NCI-H1694 (cell line): ENCODE measurements at regions not wholly inside any gene's neighbourhood (a gene's known extent, or its start where the extent isn't known, plus 50 kb on each side); places are given as distances from the start of the nearest gene placed in this dataset.

Experiments
- DNase-seq: peaks from one replicate; lab custom pipeline; 2025; lab: John Stamatoyannopoulos, UW

- no peak for DNase-seq
Measured at GRCh38 chr12:115259968-115260747, 576.2 kb upstream of the TBX3 start.

GRCh38 chr12:115257791-115258190 lies 573.8 kb upstream of the TBX3 start:
- DNase-seq: no peak

GRCh38 chr12:115255962-115256361 lies 572.0 kb upstream of the TBX3 start:
- DNase-seq: no peak

- DNase-seq: no peak
Measured at GRCh38 chr12:115255257-115255656, 571.3 kb upstream of the TBX3 start.

DNA sequence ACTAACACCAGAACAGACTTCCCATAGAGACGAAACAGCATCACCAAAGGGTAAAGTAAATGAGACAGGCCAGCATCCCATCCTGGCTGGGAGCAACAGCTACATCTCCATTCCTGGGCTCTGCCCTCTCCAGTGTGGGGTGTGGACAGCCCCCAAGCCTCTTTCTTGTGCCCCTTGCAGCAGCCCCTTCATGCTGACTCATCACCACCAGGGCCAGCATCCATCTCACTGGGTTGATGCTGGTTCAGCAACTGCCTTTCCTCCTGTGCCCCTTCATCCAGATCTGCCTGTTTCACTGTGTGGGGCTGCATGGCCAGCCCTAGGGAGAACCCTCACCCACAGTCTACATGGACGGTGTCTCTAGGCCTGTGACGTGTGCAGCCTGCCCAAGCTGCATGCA lies 569.1 kb upstream of the TBX3 start:
- no peak for DNase-seq

- DNase-seq: no peak
Measured at GRCh38 chr12:115251727-115252126, 567.8 kb upstream of the TBX3 start.

DNA sequence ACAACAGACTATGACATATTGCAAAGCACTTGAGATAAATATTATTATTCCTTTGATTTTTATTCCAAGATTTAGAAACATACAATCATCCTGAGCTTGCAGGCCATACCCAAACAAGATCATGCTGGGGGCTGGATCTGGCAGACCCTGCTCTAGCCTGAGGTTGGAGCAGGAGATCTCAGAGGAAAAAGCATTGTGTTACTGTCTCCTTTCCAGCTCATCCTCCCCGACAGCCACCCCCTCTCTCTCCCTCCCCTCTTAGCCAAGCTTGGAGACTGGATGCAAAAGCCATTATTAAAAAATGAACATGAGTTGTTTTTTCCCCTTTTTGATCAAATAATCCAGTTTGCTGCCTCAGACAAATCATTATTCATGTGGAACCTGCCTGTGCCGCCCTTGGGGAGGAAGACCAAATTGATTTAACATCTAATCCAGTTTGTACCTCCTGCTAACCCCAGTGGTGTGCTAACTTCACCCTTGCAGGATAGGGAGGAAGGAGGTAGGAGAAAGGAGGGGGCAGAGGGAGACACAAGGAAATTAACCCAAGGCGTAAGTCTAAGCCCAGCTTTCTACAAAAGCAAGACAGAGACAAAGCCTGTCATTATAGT lies 565.8 kb upstream of the TBX3 start:
- DNase-seq: no peak

DNA sequence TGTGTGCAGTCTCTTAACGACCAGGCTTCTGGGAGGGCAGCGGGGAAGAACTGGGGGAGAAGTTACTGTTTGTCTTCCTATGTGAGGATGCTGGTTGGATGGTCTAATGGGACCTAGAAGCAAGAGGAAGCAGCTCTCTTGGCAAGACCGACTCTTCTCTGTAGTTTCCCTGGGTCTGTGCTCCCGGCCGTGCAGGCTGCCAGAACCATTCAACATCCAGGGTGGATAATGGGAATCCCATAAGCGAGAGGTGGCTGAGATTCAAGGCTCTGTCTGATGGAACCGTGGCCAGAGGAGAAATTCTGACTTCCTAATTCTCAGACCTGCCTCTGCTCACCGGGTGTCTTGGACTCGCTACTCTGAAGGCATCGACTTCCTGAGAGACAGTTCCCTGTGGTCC lies 561.0 kb upstream of the TBX3 start:
- no peak for DNase-seq

- DNase-seq: no peak
Measured at GRCh38 chr12:115243933-115244628, 560.1 kb upstream of the TBX3 start.

GRCh38 chr12:115240251-115240650 lies 556.3 kb upstream of the TBX3 start:
- no peak for DNase-seq

DNA sequence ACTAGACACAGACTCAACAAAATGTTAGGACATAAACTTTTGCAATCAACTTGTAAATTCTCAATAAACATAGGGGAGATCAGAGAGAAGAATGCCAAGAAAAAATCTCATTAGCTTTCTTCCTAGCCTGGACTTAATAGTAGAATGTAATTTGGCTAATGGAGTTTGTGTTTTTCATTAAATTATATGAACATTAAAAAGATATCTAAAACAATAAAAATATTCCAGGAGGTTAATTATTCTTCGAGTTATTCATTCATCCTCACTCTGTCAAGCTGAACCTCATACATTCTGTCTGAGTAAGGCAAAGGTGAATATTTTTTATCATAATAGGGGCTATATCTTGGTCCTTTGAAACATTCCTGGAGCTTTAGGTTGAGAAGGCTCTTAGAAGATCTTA lies 551.9 kb upstream of the TBX3 start:
- no peak for DNase-seq

DNA sequence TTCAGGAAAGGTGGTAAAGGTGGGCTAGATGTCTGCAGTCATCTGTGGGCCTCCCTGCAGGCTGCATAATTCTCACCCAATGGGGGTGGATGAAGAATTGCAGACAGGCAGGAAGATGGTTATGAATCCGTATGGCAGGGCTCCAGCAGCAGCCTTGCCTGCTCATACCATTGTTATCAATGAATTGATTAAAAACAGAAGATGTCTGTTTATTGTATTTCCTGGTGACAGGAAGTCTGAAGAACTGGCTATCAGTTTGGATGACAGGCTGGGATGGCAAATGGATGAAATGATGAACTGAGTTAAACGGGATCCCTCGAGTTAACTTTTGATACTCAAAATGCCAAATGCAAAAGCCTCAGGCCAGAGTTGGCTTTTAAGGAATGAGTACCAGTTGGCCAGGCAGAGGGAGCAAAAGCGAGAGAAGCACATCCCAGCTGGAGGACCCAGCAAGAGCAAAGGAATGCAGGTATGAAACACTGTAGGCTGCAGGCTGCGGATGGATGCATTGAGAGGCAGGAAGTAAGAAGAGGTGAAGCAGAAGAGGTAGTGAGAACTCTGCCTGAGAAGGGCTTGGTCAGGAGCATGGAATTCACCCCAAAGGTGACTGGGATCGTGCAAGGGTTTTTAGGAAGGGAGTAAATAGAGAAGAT lies 550.0 kb upstream of the TBX3 start:
- no peak for DNase-seq

- no peak for DNase-seq
Measured at GRCh38 chr12:115232455-115233156, 548.6 kb upstream of the TBX3 start.

DNA sequence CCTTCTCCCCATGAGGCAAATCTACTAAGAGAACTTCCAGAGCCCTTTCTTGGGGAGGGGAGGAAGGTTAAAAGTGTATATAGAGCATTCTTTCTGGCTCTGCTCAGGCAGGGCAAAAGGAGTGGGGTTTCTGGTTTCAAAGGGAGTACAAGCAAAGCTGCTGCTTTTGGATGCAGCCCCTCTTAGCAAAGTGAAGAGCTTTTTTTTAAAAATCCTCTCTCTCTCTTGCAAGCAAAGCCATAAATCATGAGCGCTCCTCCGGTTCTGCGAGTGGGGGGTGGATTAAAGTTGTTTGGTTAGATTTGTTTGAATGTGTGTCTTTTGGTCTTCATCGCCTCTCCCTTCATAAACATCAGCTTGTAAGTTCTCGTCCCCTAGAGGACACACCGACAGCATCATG lies 546.6 kb upstream of the TBX3 start:
- no peak for DNase-seq

GRCh38 chr12:115229517-115229916 lies 545.5 kb upstream of the TBX3 start:
- DNase-seq: no peak

GRCh38 chr12:115228434-115228833 lies 544.5 kb upstream of the TBX3 start:
- no peak for DNase-seq

DNA sequence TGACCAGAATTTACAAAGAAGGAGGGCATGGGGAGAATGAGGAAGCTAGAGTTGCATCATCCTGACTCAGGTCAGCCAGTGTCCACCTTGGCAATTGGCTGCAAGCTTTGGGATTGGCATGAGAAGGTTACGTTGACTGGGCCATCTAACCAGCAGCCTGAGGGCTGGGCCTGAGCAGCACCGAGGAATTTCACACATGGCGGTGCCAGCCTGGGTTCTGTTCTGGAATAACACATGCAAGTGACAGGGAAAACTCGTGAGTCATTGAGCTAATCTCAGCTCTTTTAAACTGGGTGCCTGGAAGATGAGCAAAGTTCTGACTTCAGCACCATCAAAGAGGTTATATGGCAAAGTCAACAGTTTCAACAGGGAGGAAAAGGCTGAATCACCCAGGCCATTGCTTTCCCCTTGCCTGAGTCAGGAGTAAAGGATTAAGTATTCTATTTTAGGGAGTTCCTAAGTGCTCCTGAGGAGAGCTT lies 543.2 kb upstream of the TBX3 start:
- DNase-seq: no peak

DNA sequence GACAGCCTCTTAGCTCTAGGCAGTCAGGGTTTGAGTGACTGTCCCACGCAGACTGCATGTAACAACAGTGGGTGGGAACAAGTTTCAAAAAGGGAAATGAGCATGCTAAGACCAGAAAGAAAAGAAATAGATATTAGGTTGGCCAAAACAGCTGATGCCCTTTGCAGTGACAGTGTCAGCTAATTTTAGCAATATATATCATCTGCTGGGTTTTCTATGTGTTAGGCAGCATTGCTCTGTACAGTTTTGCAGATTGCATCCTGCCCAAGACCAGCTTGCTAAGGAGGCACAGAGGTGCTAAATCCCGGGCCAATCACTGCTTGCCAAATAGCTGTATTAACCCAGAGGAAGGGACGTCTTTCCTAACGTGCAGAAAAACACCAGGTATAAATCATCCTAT lies 541.9 kb upstream of the TBX3 start:
- DNase-seq: no peak

DNA sequence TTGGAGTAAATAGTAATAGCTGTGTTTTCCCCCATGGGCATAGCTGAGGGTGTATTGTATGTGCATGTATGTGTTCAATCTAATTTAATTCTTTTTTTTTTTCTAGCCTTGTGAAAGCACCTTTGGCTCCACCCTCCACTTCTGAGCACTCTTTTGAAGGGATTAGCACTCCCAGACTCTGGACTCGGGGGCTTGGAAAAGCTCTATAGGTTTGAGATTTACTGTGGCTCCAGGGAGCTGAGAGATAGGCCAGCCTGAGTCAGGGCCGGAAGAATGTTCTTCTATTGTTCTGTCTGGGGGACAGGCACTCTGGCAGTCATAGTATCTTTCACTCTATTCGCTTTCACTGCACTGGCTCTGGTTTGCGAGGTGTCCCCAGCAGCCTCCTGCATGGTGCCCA lies 540.0 kb upstream of the TBX3 start:
- no peak for DNase-seq

DNA sequence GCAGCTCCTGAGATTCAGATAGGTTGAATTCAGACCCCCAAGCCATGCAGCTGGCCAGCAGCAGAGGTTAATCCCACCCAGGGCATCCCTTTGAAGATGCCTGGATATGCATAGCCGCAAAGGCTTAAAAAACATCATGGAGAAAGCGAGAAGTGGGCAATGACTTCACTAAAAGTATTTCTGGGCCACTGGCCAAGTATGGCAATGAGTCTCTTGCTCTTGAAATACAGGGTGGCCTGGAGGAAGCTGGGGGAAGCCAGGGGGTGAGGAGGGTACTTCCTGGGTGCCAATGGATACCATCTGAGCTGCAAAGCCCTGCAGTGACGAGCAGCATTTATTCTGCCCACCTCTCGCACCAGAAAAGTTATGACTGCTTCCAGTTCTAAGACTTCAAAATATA lies 539.3 kb upstream of the TBX3 start:
- DNase-seq: no peak

DNA sequence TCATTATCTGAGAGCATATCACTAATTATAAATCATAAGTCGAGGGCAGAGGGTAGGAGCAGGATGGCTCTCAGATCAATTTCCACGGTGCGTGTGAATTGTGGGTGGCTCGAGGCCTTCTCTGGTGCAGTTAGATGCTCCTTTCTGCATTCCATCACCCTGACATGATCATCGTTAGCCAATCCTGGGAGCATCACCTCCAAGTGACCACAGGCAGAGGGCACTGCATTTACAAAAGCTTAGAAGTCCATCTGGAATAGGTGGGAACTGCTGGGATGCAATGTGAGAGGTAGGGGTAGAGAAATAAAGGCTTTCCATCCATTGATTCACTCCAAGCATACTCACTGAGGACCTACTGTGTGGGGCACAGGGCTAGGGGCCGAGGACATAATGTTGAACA lies 538.2 kb upstream of the TBX3 start:
- DNase-seq: no peak

DNA sequence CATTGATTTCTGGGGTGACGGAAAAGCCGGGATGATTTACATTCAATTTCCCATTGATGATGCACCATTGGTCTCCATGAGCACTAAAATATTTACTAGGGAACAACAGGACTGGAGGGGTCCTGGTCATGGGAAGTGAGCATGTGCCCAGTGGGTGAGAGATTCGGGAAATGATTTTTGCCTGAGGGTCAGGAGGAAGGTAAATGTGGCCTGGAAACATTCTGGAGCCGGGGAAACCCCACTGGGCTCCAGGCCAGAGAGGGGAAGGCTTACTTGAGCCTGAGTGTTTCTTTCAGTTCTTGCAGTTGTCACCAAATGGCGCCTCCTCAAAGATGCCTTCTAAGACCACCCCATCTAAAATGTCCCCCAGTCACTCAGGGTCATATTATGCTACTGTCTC lies 532.3 kb upstream of the TBX3 start:
- DNase-seq: no peak
